Endothelial cell of umbilical vein (primary cell): ENCODE measurements at regions not wholly inside any gene's neighbourhood (a gene's known extent, or its start where the extent isn't known, plus 50 kb on each side); places are given as distances from the start of the nearest gene placed in this dataset.

Source experiments
- BruUV-seq: library from RNA; stranded (reverse); fragments of 400-500 nt; replicated peaks from 2 replicates; lab custom pipeline; 2021; lab: Mats Ljungman, UMichigan
- CTCF ChIA-PET: fragments of 300-600, 350-600 bp; sonication (Branson Sonifier 250); formaldehyde crosslinking; loops from one replicate; lab custom pipeline; 2021; ENCODE audit warnings: antibody characterized with exemption, inconsistent platforms; lab: Charles Lee
- POLR2A ChIA-PET: fragments of 300-600, 350-600 bp; sonication (Branson Sonifier 250); formaldehyde crosslinking; loops from one replicate; lab custom pipeline; 2021; ENCODE audit warnings: antibody characterized with exemption, inconsistent platforms; lab: Charles Lee
- DNase-seq: peaks from one replicate; pipeline ENCODE4 v3.0.0-alpha.2; 2011; ENCODE audit warnings: low read depth, low spot score
- FAIRE-seq: peaks from 2 replicates; lab custom pipeline; 2011; peaks lifted over from hg19 to GRCh38; lab: Jason Lieb, UNC
- H2AFZ ChIP-seq: 2 replicates; pipeline ENCODE4 v1.6.0; 2012; ENCODE audit warnings: low read depth, low read length, control low read depth, inconsistent platforms
- H3K27ac ChIP-seq: 2 replicates; pipeline ENCODE4 v1.5.1; 2011; ENCODE audit warnings: low read depth, mild to moderate bottlenecking, control low read depth, low read length, moderate library complexity; ENCODE audit not compliant: insufficient read depth
- H3K27me3 ChIP-seq, 2 experiments: 2 replicates each; pipeline versions ENCODE4 v1.6.0 to v1.6.1; 2011; ENCODE audit warnings: low read length in 2 of 2, mixed read lengths in 1 of 2; ENCODE audit not compliant: control insufficient read depth in 2 of 2, insufficient read depth in 2 of 2
- H3K36me3 ChIP-seq, 2 experiments: 2 replicates in 1 of 2; 3 replicates in 1 of 2; pipeline ENCODE4 v1.5.1; 2011; ENCODE audit warnings: low read length in 2 of 2, mild to moderate bottlenecking in 1 of 2, moderate library complexity in 1 of 2; ENCODE audit not compliant: control insufficient read depth in 2 of 2, insufficient read depth in 2 of 2; ENCODE audit errors: extremely low read depth in 1 of 2
- H3K4me1 ChIP-seq: 3 replicates; pipeline ENCODE4 v1.5.1; 2011; ENCODE audit warnings: mild to moderate bottlenecking, low read length; ENCODE audit not compliant: control insufficient read depth, insufficient read depth; ENCODE audit errors: extremely low read depth
- H3K4me2 ChIP-seq: 2 replicates; pipeline ENCODE4 v1.6.1; 2011; ENCODE audit warnings: low read length, control low read depth, mixed read lengths; ENCODE audit not compliant: insufficient read depth
- H3K4me3 ChIP-seq, 3 experiments: fragments of 200-600 bp in 1 of 3; sonication (generic), shearing (Covaris generic) in 1 of 3; replicated peaks in 1 of 3; 2 replicates each; pipeline ENCODE4 v1.5.1; 2011 to 2016; ENCODE audit warnings: control low read depth in 3 of 3, low read length in 3 of 3, mild to moderate bottlenecking in 2 of 3, inconsistent platforms in 1 of 3, low read depth in 1 of 3, moderate library complexity in 1 of 3; ENCODE audit not compliant: insufficient read depth in 1 of 3
- H3K79me2 ChIP-seq: 2 replicates; pipeline ENCODE4 v1.6.0; 2012; ENCODE audit warnings: low read length, inconsistent platforms; ENCODE audit not compliant: control insufficient read depth, insufficient read depth
- H3K9ac ChIP-seq: replicated peaks from 2 replicates; pipeline ENCODE3; 2011; ENCODE audit warnings: low read length, control low read depth; ENCODE audit not compliant: insufficient read depth; ENCODE audit errors: extremely low read depth
- H3K9me1 ChIP-seq: replicated peaks from 3 replicates; pipeline ENCODE4 v1.6.0; 2011; ENCODE audit warnings: mild to moderate bottlenecking, low read length; ENCODE audit not compliant: control insufficient read depth, insufficient read depth; ENCODE audit errors: extremely low read depth
- H3K9me3 ChIP-seq: replicated peaks from 2 replicates; pipeline ENCODE4 v1.5.1; 2012; ENCODE audit warnings: low read length, inconsistent platforms; ENCODE audit not compliant: control insufficient read depth, insufficient read depth
- H4K20me1 ChIP-seq: replicated peaks from 2 replicates; pipeline ENCODE3; 2011; ENCODE audit warnings: mild to moderate bottlenecking, low read length; ENCODE audit not compliant: control insufficient read depth, insufficient read depth; ENCODE audit errors: extremely low read depth
- EZH2 ChIP-seq: IDR thresholded peaks from 2 replicates; pipeline ENCODE4 v1.6.1; 2012; ENCODE audit warnings: borderline replicate concordance, low read depth, mild to moderate bottlenecking, moderate library complexity, low read length, inconsistent platforms; ENCODE audit not compliant: severe bottlenecking
- FOS ChIP-seq: IDR thresholded peaks from 2 replicates; pipeline ENCODE4 v1.6.1; 2011; ENCODE audit warnings: mild to moderate bottlenecking, low read length, moderate library complexity, borderline replicate concordance; ENCODE audit not compliant: insufficient read depth
- GATA2 ChIP-seq: IDR thresholded peaks from 2 replicates; pipeline ENCODE4 v1.7.0; 2011; ENCODE audit warnings: low read depth, mild to moderate bottlenecking, moderate library complexity, mixed read lengths, low read length; ENCODE audit not compliant: insufficient read length, insufficient read depth
- JUN ChIP-seq: IDR thresholded peaks from 2 replicates; pipeline ENCODE4 v1.6.1; 2011; ENCODE audit warnings: borderline replicate concordance, low read depth; ENCODE audit not compliant: insufficient read length, insufficient read depth
- MAX ChIP-seq: IDR thresholded peaks from 2 replicates; pipeline ENCODE4 v1.6.1; 2011; ENCODE audit not compliant: insufficient read depth, insufficient read length
- MYC ChIP-seq: IDR thresholded peaks from one replicate; pipeline ENCODE4 v1.6.1; 2011; ENCODE audit warnings: mild to moderate bottlenecking, low read depth, low read length
- POLR2A ChIP-seq: IDR thresholded peaks from 2 replicates; pipeline ENCODE4 v1.6.1; 2012; ENCODE audit warnings: low read depth, mild to moderate bottlenecking, control low read depth, low read length
- POLR2AphosphoS5 ChIP-seq: IDR thresholded peaks from 2 replicates; pipeline ENCODE4 v1.6.1; 2012; ENCODE audit warnings: low read depth, mild to moderate bottlenecking, control low read depth, low read length, moderate library complexity; ENCODE audit not compliant: insufficient read depth
- dilution Hi-C: fragments of 300-500 bp; cut with MboI; formaldehyde crosslinking; loops from one replicate; pipeline ENCODE4 v1.15.0; 2019; ENCODE audit warnings: low sequenced_read_pairs; ENCODE audit not compliant: extremely low pct_ligation_motif_present
- intact Hi-C: fragments of 100-400 bp; cut with micrococcal nuclease; formaldehyde crosslinking; loops from one replicate; pipeline ENCODE4 v1.10.0; 2022
- TF ChIP-seq, protein P1 (sequence below), 2 donors: IDR thresholded peaks; 1 replicate in 1 of 2; 2 replicates in 1 of 2; pipeline ENCODE4 v1.5.1; 2011; ENCODE audit warnings: low read length in 2 of 2, mild to moderate bottlenecking in 2 of 2, moderate library complexity in 2 of 2, control low read depth in 1 of 2, inconsistent platforms in 1 of 2, low read depth in 1 of 2; ENCODE audit not compliant: insufficient read depth in 1 of 2; ENCODE audit errors: extremely low read depth in 1 of 2

- Histone ChIP-seq H3K9me3 (no peaks in the 10 kb centered on the region), H3K4me3 (no peak overlapping the region), H3K9me1 (no peaks in the 10 kb centered on the region), H3K9ac (no peak overlapping the region), H3K27ac (no peak overlapping the region), H3K4me2 (no peak overlapping the region), H4K20me1 (no peaks in the 10 kb centered on the region), H3K4me1 (no peaks in the 10 kb centered on the region), H3K79me2 (no peaks in the 10 kb centered on the region), H3K27me3 (no peaks in the 10 kb centered on the region), H2AFZ (no peak overlapping the region), H3K36me3 (no peaks in the 10 kb centered on the region)
- no peak for DNase-seq
- dilution Hi-C loops, result no loop called here
- no peak for TF ChIP-seq FOS
- TF ChIP-seq JUN, result no peak
- TF ChIP-seq GATA2, result no peak
- no peak for TF ChIP-seq POLR2AphosphoS5
- TF ChIP-seq POLR2A, result no peak
- no peak for TF ChIP-seq MAX
- TF ChIP-seq, protein P1, sequence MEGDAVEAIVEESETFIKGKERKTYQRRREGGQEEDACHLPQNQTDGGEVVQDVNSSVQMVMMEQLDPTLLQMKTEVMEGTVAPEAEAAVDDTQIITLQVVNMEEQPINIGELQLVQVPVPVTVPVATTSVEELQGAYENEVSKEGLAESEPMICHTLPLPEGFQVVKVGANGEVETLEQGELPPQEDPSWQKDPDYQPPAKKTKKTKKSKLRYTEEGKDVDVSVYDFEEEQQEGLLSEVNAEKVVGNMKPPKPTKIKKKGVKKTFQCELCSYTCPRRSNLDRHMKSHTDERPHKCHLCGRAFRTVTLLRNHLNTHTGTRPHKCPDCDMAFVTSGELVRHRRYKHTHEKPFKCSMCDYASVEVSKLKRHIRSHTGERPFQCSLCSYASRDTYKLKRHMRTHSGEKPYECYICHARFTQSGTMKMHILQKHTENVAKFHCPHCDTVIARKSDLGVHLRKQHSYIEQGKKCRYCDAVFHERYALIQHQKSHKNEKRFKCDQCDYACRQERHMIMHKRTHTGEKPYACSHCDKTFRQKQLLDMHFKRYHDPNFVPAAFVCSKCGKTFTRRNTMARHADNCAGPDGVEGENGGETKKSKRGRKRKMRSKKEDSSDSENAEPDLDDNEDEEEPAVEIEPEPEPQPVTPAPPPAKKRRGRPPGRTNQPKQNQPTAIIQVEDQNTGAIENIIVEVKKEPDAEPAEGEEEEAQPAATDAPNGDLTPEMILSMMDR (IDR thresholded peaks at IDR 0.05; ENCODE audit: extremely low read depth in 1 of 2, insufficient read depth in 1 of 2, low read depth in 1 of 2, low read length in 2 of 2), result no peak
- no peak for TF ChIP-seq EZH2
- TF ChIP-seq MYC, result no peak
- no peak for FAIRE-seq
- ChIA-PET CTCF (interaction anchor here (2.0 kb wide), 1 partner anchor 14 kb away, joined by 4 read pairs; no protein-coding TSS in a partner anchor), POLR2A (no interaction called here)
- intact Hi-C loops, result no loop called here
- BruUV-seq, result no TSS peak
Observed at GRCh38 chr14:104360501-104360900, 219.1 kb upstream of the C14orf180 start.
